GM23248 (cell line): ENCODE measurements at regions not wholly inside any gene's neighbourhood (a gene's known extent, or its start where the extent isn't known, plus 50 kb on each side); places are given as distances from the start of the nearest gene placed in this dataset.

Experiments
- DNase-seq: peaks from one replicate; pipeline ENCODE4 v3.0.0-alpha.2; 2015
- H2AFZ ChIP-seq: fragments of 200-600 bp; sonication (generic); 2 replicates; pipeline ENCODE4 v1.6.1; 2016; ENCODE audit warnings: antibody characterized with exemption
- H3F3A ChIP-seq: fragments of 200-600 bp; sonication (generic); 2 replicates; pipeline ENCODE4 v1.6.1; 2016; ENCODE audit warnings: mild to moderate bottlenecking, antibody characterized with exemption, mixed run types; ENCODE audit not compliant: insufficient read depth
- H3K27ac ChIP-seq: fragments of 200-600 bp; sonication (generic); 2 replicates; pipeline ENCODE4 v1.5.1; 2016; ENCODE audit warnings: mild to moderate bottlenecking
- H3K27me3 ChIP-seq: fragments of 200-600 bp; sonication (generic); replicated peaks from 2 replicates; pipeline ENCODE4 v1.6.1; 2016; ENCODE audit warnings: mild to moderate bottlenecking; ENCODE audit not compliant: insufficient read depth
- H3K36me3 ChIP-seq: fragments of 200-600 bp; sonication (generic); 2 replicates; pipeline ENCODE4 v1.6.1; 2016; ENCODE audit warnings: low read depth, mild to moderate bottlenecking
- H3K4me1 ChIP-seq: fragments of 200-600 bp; sonication (generic); 2 replicates; pipeline ENCODE4 v1.6.1; 2016; ENCODE audit warnings: mild to moderate bottlenecking; ENCODE audit not compliant: insufficient read depth
- H3K4me2 ChIP-seq: fragments of 200-600 bp; sonication (generic); one replicate; pipeline ENCODE4 v1.6.1; 2016; ENCODE audit warnings: mild to moderate bottlenecking; ENCODE audit not compliant: unreplicated experiment
- H3K4me3 ChIP-seq: fragments of 200-600 bp; sonication (generic); 2 replicates; pipeline ENCODE4 v1.5.1; 2016; ENCODE audit warnings: mild to moderate bottlenecking
- H3K79me2 ChIP-seq: fragments of 200-600 bp; sonication (generic); 2 replicates; pipeline ENCODE4 v1.6.1; 2016; ENCODE audit warnings: mild to moderate bottlenecking; ENCODE audit not compliant: insufficient read depth
- H3K9ac ChIP-seq: fragments of 200-600 bp; sonication (generic); 2 replicates; pipeline ENCODE4 v1.6.1; 2016; ENCODE audit warnings: mild to moderate bottlenecking
- H3K9me2 ChIP-seq: fragments of 200-600 bp; sonication (generic); 2 replicates; pipeline ENCODE4 v1.6.1; 2016; ENCODE audit warnings: mixed run types, mild to moderate bottlenecking, moderate library complexity; ENCODE audit not compliant: insufficient read depth
- H3K9me3 ChIP-seq: fragments of 200-600 bp; sonication (generic); one replicate; pipeline ENCODE4 v1.6.1; 2017; ENCODE audit warnings: low read depth
- H4K20me1 ChIP-seq: fragments of 200-600 bp; sonication (generic); 2 replicates; pipeline ENCODE4 v1.6.0; 2016; ENCODE audit not compliant: insufficient read depth
- EZH2 ChIP-seq: fragments of 200-600 bp; sonication (generic); IDR thresholded peaks from 2 replicates; pipeline ENCODE4 v1.6.1; 2018; ENCODE audit warnings: antibody characterized with exemption, mild to moderate bottlenecking; ENCODE audit not compliant: insufficient read depth, poor library complexity, severe bottlenecking
- EZH2phosphoT487 ChIP-seq: fragments of 200-600 bp; sonication (generic); IDR thresholded peaks from 2 replicates; pipeline ENCODE4 v1.6.1; 2018; ENCODE audit warnings: antibody characterized with exemption, moderate library complexity, mild to moderate bottlenecking, low read depth; ENCODE audit not compliant: insufficient read depth
- WGBS, 2 experiments: methylation state at CpG; one replicate each; pipeline ENCODE4 v1.1.6; 2015 to 2017; ENCODE audit warnings: low lambda C conversion rate in 2 of 2, low coverage in 1 of 2; ENCODE audit errors: missing lambda C conversion rate in 2 of 2; 5-methylcytosine and 5-hydroxymethylcytosine counted together
- in situ Hi-C: fragments of 300-500 bp; cut with MboI; formaldehyde crosslinking; loops from 2 replicates; pipeline ENCODE4 v1.15.0; 2020

DNA sequence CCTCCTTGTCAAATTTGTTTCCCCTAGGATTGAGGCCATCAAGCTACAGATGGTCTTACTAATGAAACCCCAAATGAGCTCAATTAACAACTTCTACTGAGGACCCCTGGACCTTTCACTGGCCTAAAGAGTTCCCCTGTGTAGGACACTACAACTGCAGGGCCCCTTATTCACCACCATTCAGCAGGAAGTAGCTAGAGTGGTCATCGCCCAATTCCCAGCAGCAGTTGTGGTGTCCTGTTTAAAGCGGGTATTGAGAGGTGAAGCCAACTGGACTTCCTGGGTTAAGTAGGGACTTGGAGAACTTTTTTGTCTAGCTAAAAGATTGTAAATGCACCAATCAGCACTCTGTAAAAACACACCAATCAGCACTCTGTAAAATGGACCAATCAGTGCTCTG, 1466.9 kb downstream of the KCNT2 start:
- 63 to 74% methylated on average over 2 of the region's 2 CpGs for WGBS, 2 experiments
- no peak overlapping the region for H3K4me2 ChIP-seq
- no peak overlapping the region for H2AFZ ChIP-seq
- no peaks in the 10 kb centered on the region for H3K9me2 ChIP-seq
- H3K9me3 ChIP-seq, result no peaks in the 10 kb centered on the region
- in situ Hi-C loops, result no loop called here
- H3K27ac ChIP-seq, result no peak overlapping the region
- no peaks in the 10 kb centered on the region for H3K4me1 ChIP-seq
- no peak overlapping the region for H3K4me3 ChIP-seq
- TF ChIP-seq EZH2, result no peak
- H3K9ac ChIP-seq, result no peak overlapping the region
- H3K36me3 ChIP-seq, result no peaks in the 10 kb centered on the region
- H3F3A ChIP-seq, result no peaks in the 10 kb centered on the region
- H4K20me1 ChIP-seq, result no peaks in the 10 kb centered on the region
- H3K79me2 ChIP-seq, result no peaks in the 10 kb centered on the region
- no peaks in the 10 kb centered on the region for H3K27me3 ChIP-seq
- DNase-seq, result no peak

DNA sequence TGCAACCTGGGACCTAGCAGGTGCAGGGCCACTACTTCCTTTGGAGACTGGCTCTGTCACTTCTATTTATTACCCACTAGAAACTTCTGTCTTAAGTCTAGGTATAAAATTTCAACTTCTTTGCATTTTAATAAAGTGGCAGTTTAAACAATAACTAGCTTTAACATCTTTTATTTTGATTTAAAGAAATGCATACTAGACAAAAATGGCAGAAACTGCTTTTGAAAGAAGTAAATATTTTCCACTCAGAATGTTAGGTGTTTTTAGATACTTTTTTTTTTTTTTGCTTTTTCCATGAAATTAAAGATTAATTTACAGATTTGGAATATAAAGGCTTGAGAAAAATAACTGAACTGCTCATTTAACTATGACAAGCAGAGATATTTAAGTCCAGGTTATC, 1477.6 kb downstream of the KCNT2 start:
- Histone ChIP-seq H3K36me3 (no peaks in the 10 kb centered on the region), H3K4me1 (no peaks in the 10 kb centered on the region), H3F3A (no peaks in the 10 kb centered on the region), H3K79me2 (no peaks in the 10 kb centered on the region), H3K9me3 (no peaks in the 10 kb centered on the region), H3K9me2 (no peaks in the 10 kb centered on the region; the same call in 1 of the 2 replicates), H2AFZ (no peak overlapping the region), H3K27ac (no peak overlapping the region), H4K20me1 (no peaks in the 10 kb centered on the region), H3K4me3 (no peak overlapping the region), H3K4me2 (no peak overlapping the region), H3K9ac (no peak overlapping the region), H3K27me3 (no peaks in the 10 kb centered on the region)
- in situ Hi-C loops, result no loop called here
- DNase-seq, result no peak
- no peak for TF ChIP-seq EZH2phosphoT487
- TF ChIP-seq EZH2, result no peak

GRCh38 chr1:195122497-195122896, 1485.7 kb downstream of the KCNT2 start:
- Histone ChIP-seq H3K9ac (no peak overlapping the region), H3K9me2 (no peaks in the 10 kb centered on the region), H3K27ac (no peak overlapping the region), H3K4me2 (no peak overlapping the region), H3K36me3 (no peaks in the 10 kb centered on the region), H3K9me3 (no peaks in the 10 kb centered on the region), H3K4me3 (no peak overlapping the region), H4K20me1 (no peaks in the 10 kb centered on the region), H2AFZ (no peak overlapping the region), H3K79me2 (no peaks in the 10 kb centered on the region), H3F3A (no peaks in the 10 kb centered on the region), H3K4me1 (no peaks in the 10 kb centered on the region), H3K27me3 (no peaks in the 10 kb centered on the region)
- no peak for DNase-seq
- WGBS, 2 experiments, result 64 to 69% methylated on average over 2 of the region's 2 CpGs
- TF ChIP-seq EZH2 (no peak), EZH2phosphoT487 (no peak)
- in situ Hi-C loops, result no loop called here

DNA sequence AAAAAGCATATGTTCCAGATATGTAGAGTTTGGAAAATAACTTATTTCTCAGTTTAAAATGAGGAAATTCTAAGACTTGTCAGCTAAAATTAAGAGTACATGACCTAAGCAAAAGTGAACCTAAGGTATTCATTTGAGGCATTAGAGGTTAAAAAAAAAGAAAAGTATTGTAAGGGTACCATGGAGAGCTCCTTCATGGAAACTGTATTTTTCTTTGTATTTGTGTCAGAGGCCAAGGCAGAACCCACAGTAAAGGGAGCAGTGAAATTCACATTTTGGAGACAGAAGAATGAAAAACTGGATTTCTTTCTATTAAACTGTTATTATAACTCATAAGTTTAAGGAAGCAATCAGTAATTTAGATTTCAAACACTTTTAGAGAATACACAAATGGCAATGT, 1494.8 kb downstream of the KCNT2 start:
- Histone ChIP-seq H3K9ac (no peak overlapping the region), H3K4me3 (no peak overlapping the region), H3K4me1 (no peaks in the 10 kb centered on the region), H3K27me3 (no peaks in the 10 kb centered on the region), H2AFZ (no peak overlapping the region), H3K9me3 (no peaks in the 10 kb centered on the region), H3K79me2 (no peaks in the 10 kb centered on the region), H4K20me1 (no peaks in the 10 kb centered on the region), H3K27ac (no peak overlapping the region), H3K4me2 (no peak overlapping the region), H3K36me3 (no peaks in the 10 kb centered on the region), H3K9me2 (no peaks in the 10 kb centered on the region), H3F3A (no peaks in the 10 kb centered on the region)
- in situ Hi-C loops, result no loop called here
- peak; percentile 9 for DNase-seq
- no peak for TF ChIP-seq EZH2phosphoT487

DNA sequence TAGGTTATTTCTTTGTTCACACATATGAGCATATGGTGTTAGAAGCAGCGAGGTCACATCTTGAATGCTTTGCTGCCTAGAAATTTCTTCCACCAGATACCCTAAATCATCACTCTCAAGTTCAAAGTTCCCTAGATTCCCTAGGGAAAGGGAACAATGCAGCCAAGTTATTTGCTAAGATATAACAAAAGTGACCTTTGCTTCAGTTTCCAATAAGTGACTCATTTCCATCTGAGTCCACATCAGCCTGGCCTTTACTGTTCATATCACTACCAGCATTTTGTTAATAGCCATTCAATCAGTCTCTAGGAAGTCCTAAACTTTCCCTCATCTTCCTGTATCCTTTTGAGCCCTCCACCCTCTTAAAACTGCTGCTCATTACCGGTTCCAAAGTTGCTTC, 1502.5 kb downstream of the KCNT2 start:
- Histone ChIP-seq H3K9me2 (no peaks in the 10 kb centered on the region; the same call in 1 of the 2 replicates), H3K4me1 (no peaks in the 10 kb centered on the region), H4K20me1 (no peaks in the 10 kb centered on the region), H3K4me2 (no peak overlapping the region), H3K27me3 (no peaks in the 10 kb centered on the region), H2AFZ (no peak overlapping the region), H3F3A (no peaks in the 10 kb centered on the region), H3K79me2 (no peaks in the 10 kb centered on the region), H3K9me3 (no peaks in the 10 kb centered on the region), H3K36me3 (no peaks in the 10 kb centered on the region), H3K4me3 (no peak overlapping the region), H3K9ac (no peak overlapping the region), H3K27ac (no peak overlapping the region)
- TF ChIP-seq EZH2 (no peak), EZH2phosphoT487 (no peak)
- in situ Hi-C loops, result no loop called here
- 4% methylated on average over 2 of the region's 2 CpGs for WGBS, 2 experiments
- DNase-seq, result no peak
